CD1c-positive myeloid dendritic cell (primary cell): ENCODE measurements at regions not wholly inside any gene's neighbourhood (a gene's known extent, or its start where the extent isn't known, plus 50 kb on each side); places are given as distances from the start of the nearest gene placed in this dataset.
"Not testable (repeated sequence)": the region's sequence is repeated elsewhere in the genome, so short reads cannot be mapped to it uniquely, and the experiment has no call there.

Experiments used
- DNase-seq: peaks from one replicate; pipeline ENCODE4 v3.0.0-alpha.2; 2016; ENCODE audit errors: extremely low spot score

- DNase-seq, result no peak
These were observed 209.0 kb upstream of the GPC6 start for GRCh38 chr13:93017493-93018112.

GRCh38 chr13:93023929-93024328 lies 202.7 kb upstream of the GPC6 start:
- no peak for DNase-seq

DNA sequence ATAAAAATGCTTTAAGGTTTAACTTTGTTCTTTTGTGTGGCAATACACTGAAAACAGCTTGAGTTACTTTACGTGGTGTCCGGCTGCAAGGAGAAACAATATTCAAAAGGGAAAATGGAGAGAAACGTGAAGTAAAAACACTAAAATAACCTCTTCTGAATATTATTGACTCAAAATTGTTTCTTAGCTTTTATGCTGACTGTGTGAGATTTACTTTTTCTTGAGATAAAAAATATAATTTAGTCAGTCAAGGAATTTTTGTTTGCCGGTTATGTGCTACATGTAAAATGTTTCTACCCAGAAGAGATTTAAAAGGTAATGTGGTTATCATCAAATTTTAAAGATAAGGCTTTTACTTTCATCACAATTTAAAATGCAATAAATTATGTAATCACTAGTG lies 200.6 kb upstream of the GPC6 start:
- no peak for DNase-seq

- no peak for DNase-seq
These were observed 197.1 kb upstream of the GPC6 start for GRCh38 chr13:93029536-93029935.

- no peak for DNase-seq
These were observed 190.2 kb upstream of the GPC6 start for GRCh38 chr13:93036380-93036779.

DNA sequence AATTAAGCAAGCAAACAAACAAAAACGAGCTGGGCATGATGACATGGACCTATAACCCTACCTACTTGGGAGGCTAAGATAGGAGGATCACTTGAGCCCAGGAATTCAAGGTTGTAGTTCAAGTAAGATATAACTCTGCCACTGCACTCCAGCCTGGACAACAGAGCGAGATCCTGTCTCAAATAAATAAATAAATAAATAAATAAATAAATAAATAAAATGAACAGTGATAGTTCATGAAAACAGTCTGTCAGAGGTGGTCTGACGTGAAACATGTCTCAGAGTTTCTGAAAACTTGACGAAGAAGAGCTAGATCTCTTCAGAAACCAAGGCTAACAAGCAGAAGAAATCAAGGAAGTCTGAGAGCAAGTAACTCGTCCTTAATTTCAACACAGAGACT lies 188.8 kb upstream of the GPC6 start:
- no peak for DNase-seq

- no peak for DNase-seq
These were observed 188.4 kb upstream of the GPC6 start for GRCh38 chr13:93038187-93038586.

DNA sequence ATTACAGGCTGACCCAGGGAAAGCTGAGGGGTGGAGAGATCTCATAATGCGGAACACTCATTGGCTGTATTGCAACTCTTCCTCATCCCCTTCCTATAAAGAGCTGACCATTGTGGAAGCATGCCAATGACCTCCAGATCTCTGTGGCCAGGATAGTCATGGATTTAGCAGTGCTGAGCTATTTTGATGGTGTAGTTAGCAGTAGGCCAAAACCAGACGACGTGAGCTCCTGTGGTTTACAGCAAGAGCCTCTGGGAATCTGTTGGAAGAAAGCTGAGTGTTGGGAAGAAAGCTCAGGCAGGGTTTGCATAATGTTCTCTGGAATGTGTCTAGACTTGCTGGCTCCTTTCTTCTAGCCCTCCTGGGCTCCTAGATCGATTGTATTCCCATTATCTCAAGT lies 187.5 kb upstream of the GPC6 start:
- no peak for DNase-seq

DNA sequence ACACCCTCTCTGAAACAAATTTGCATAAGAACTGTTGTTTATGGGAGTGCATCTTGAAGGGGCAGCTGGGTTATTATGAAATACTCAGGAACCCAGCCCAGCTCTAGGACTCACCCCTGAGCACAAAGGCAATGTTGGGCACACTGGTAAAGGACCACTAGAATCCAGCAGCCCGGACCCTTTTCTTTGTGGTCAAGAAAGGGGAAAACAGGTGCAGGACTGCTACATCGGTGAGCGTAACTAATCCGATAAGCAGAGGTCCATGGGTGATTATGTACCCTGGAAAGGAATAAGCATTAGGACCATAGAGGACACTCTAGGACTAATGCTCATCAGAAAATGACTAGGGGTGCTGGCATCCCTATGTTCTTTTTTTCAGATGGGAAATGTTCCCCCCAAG lies 185.0 kb upstream of the GPC6 start:
- DNase-seq, result not testable (repeated sequence)

- no peak for DNase-seq
These were observed 180.8 kb upstream of the GPC6 start for GRCh38 chr13:93045836-93046235.

DNA sequence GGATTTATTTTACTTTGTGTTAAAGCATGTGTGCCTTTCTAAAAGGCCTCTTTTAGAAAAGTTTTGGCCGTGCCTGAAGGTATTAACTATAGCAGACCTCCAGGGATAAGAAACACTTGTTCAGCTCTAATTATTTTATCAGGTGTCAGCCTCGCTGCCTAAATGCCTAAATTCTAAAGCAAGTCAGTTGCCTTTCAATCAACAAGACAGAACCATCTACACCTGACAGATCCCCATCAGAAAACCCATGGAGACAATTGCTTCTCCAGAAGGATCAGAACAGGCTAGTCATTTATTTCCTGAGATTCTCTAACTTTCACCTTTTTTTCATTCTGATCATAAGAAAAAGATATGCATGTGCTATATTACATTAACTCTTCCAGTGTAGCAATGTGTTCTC lies 171.4 kb upstream of the GPC6 start:
- no peak for DNase-seq

- DNase-seq, result no peak
These were observed 168.3 kb upstream of the GPC6 start for GRCh38 chr13:93058301-93058700.

DNA sequence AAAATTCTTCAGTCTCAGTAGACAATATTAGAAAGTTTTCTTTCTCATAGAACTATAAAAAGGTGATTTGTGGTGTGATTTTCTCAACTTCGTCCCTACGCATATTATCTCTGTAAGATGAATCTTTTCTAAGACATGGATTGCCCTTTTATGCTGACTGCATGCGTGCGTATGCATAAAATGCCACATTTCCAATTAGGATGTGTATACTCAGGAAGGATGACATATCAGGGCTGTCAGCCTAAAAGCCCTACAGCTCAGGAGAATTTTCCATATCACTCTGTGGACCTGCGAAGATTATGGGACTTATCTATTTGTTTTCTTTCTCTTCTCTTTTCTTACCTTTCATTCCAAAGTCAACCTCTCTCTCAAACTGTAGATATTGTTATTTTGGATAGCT lies 166.5 kb upstream of the GPC6 start:
- DNase-seq, result no peak

DNA sequence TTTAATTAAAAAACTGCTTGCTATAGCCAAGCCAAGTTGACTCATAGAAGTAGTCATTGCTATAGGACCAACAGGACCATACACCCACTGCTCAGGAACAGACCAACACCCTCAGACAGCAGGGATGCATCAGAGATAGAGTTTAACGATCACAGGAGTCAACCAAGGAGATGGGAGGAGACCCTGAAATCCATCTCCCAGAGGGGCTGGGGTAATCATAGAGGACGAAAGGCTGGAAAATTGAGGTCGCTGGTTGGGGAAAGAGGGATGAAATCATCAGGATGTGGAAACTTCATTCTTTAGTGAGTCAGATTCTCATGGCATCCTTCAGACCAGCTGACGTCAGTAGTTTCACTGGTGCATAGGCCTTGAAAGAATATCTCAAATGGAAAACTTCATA lies 160.4 kb upstream of the GPC6 start:
- DNase-seq, result no peak

- no peak for DNase-seq
These were observed 147.3 kb upstream of the GPC6 start for GRCh38 chr13:93079294-93079693.

- DNase-seq, result no peak
These were observed 146.4 kb upstream of the GPC6 start for GRCh38 chr13:93080166-93080565.

DNA sequence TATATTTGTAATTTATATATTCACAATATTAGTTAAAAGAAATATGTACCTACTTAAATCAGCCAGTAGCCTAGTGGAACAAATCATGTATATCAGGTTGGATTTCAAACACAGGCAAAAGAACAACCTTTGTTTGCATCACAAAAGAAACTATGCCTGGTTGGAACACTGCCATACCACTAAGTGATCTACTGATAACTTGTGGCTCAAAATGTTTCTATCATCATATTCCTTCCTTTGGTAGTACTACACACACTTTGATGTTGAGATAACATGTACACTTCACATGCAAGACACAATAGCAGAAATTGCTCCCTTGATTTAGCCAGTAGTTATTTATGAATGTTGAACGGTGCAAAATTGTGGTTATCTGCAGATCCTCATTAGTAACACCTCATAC lies 146.0 kb upstream of the GPC6 start:
- DNase-seq, result no peak

GRCh38 chr13:93086329-93086728 lies 140.3 kb upstream of the GPC6 start:
- DNase-seq, result no peak

GRCh38 chr13:93098972-93099371 lies 127.6 kb upstream of the GPC6 start:
- no peak for DNase-seq

- DNase-seq, result no peak
These were observed 125.3 kb upstream of the GPC6 start for GRCh38 chr13:93101226-93101734.

- no peak for DNase-seq
These were observed 122.3 kb upstream of the GPC6 start for GRCh38 chr13:93104270-93104669.

DNA sequence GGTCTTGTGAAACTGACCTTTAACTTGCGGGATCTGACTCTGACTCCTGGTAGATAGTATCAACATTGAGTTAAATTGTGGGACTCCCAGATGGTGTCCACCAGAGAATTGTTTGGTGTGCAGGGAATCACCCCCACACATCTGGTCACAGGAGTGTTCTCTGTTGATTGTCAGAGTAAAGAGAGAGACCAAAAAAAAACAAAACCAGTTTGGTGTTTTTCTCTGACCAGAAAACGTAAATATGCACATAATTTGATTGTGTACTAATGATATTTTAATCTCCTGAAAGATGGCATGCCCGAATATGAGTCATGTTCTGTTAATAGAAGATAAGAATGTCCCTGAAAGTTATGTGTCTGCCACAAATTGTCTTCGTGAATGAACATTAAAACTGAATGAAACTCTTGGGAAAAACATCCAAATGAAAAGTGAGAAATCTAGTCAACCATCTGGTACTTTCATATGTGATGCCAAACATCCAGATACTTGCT lies 118.5 kb upstream of the GPC6 start:
- DNase-seq, result no peak

DNA sequence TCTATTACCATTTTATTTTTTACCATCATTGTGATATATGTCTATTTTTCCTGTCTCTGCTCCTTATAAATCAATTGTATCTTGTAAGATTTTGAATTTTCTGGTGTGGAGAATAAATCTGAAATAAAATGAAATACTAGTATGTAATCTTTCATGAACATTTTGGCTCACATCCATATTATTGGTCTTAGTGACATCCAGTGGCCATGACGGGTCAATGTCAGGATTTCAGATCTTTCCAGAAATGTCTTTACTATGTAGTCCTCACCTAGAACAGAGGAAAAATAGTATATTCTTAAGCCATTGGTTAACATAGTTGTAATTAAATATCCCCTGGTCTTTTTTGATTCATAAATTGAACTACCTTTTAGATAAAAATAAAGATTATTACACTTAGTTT lies 109.8 kb upstream of the GPC6 start:
- no peak for DNase-seq

DNA sequence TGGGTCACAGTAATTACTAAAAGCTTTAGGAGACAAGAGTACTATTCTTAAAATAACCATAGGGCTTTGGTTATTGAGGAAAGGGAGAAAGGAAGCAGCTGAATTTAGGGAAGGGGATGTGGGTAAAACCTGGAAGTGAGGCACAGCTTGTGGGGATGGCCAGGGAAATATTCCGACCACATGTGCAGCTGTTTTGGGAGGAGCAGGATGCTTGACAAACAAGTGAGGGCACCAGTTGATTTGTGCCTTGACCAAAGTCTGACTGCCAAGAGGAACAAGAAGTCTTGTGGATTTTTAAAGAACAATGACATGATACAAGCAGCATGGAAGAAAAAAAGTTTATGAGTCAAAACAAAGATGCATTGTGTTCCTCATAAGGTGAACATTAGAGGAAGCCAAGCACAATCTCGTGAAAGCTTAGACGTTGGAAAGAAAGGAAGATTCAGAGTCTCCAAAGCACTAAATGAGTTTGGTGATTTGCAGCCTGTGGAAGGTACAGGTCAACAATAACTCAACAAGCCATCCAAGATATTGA lies 108.5 kb upstream of the GPC6 start:
- no peak for DNase-seq
